Muscle of leg (tissue), 3 donors: ENCODE measurements at regions not wholly inside any gene's neighbourhood (a gene's known extent, or its start where the extent isn't known, plus 50 kb on each side); places are given as distances from the start of the nearest gene placed in this dataset.
"Not testable (repeated sequence)": the region's sequence is repeated elsewhere in the genome, so short reads cannot be mapped to it uniquely, and the experiment has no call there.

Experiments used
- DNase-seq: peaks from one replicate; pipeline ENCODE4 v3.0.0; 2013
- H3K27ac ChIP-seq: one replicate; pipeline ENCODE4 v1.5.1; 2013; ENCODE audit warnings: mild to moderate bottlenecking, low read length, control low read depth
- H3K27me3 ChIP-seq: one replicate; pipeline ENCODE4 v1.6.1; 2013; ENCODE audit warnings: low read length; ENCODE audit not compliant: control insufficient read depth, insufficient read depth
- H3K36me3 ChIP-seq: one replicate; pipeline ENCODE4 v1.6.1; 2013; ENCODE audit warnings: low read length; ENCODE audit not compliant: control insufficient read depth, insufficient read depth
- H3K4me1 ChIP-seq: one replicate; pipeline ENCODE4 v1.6.1; 2013; ENCODE audit warnings: low read length; ENCODE audit not compliant: control insufficient read depth, insufficient read depth
- H3K4me3 ChIP-seq: one replicate; pipeline ENCODE4 v1.5.1; 2013; ENCODE audit warnings: low read length, control low read depth
- H3K9me3 ChIP-seq: replicated peaks from 2 replicates; pipeline ENCODE4 v1.6.1; 2013; ENCODE audit warnings: low read depth, low read length; ENCODE audit not compliant: control insufficient read depth
- WGBS: methylation state at CpG from one replicate; pipeline ENCODE4 v1.1.5; 2013; ENCODE audit warnings: missing lambda C conversion rate; ENCODE audit not compliant: insufficient coverage; 5-methylcytosine and 5-hydroxymethylcytosine counted together

GRCh38 chr5:91493086-91493485 lies 110.0 kb upstream of the ARRDC3 start:
- no peak overlapping the region for H3K27ac ChIP-seq
- no peaks in the 10 kb centered on the region for H3K9me3 ChIP-seq
- H3K4me1 ChIP-seq: no peaks in the 10 kb centered on the region
- no peaks in the 10 kb centered on the region for H3K27me3 ChIP-seq
- WGBS: no CpG with 5 or more reads among the region's 1 CpG
- DNase-seq: no peak
- H3K36me3 ChIP-seq: no peaks in the 10 kb centered on the region
- H3K4me3 ChIP-seq: no peak overlapping the region

GRCh38 chr5:91491229-91491628 lies 108.1 kb upstream of the ARRDC3 start:
- no CpG with 5 or more reads among the region's 2 CpGs for WGBS
- no peak overlapping the region for H3K4me3 ChIP-seq
- H3K4me1 ChIP-seq: no peaks in the 10 kb centered on the region
- H3K9me3 ChIP-seq: no peaks in the 10 kb centered on the region
- H3K36me3 ChIP-seq: no peaks in the 10 kb centered on the region
- H3K27ac ChIP-seq: no peak overlapping the region
- no peak for DNase-seq
- no peaks in the 10 kb centered on the region for H3K27me3 ChIP-seq

- H3K9me3 ChIP-seq: no peaks in the 10 kb centered on the region
- H3K4me3 ChIP-seq: no peak overlapping the region
- H3K27ac ChIP-seq: no peak overlapping the region
- H3K36me3 ChIP-seq: no peaks in the 10 kb centered on the region
- no peak for DNase-seq
- no peaks in the 10 kb centered on the region for H3K27me3 ChIP-seq
- WGBS: no CpG with 5 or more reads among the region's 3 CpGs
- H3K4me1 ChIP-seq: no peaks in the 10 kb centered on the region
Observed at GRCh38 chr5:91490316-91490715, 107.2 kb upstream of the ARRDC3 start.

- H3K4me1 ChIP-seq: no peaks in the 10 kb centered on the region
- H3K27me3 ChIP-seq: no peaks in the 10 kb centered on the region
- no peak overlapping the region for H3K27ac ChIP-seq
- H3K36me3 ChIP-seq: no peaks in the 10 kb centered on the region
- no peak for DNase-seq
- no peaks in the 10 kb centered on the region for H3K9me3 ChIP-seq
- H3K4me3 ChIP-seq: no peak overlapping the region
- 79% methylated on average over 2 of the region's 2 CpGs for WGBS
Observed at GRCh38 chr5:91487420-91487819, 104.3 kb upstream of the ARRDC3 start.

GRCh38 chr5:91486638-91487037 lies 103.5 kb upstream of the ARRDC3 start:
- Histone ChIP-seq H3K27me3 (no peaks in the 10 kb centered on the region), H3K27ac (no peak overlapping the region), H3K4me3 (no peak overlapping the region), H3K36me3 (no peaks in the 10 kb centered on the region), H3K9me3 (no peaks in the 10 kb centered on the region), H3K4me1 (no peaks in the 10 kb centered on the region)
- WGBS: no CpG with 5 or more reads among the region's 2 CpGs
- no peak for DNase-seq

GRCh38 chr5:91484662-91485061 lies 101.5 kb upstream of the ARRDC3 start:
- Histone ChIP-seq H3K9me3 (no peaks in the 10 kb centered on the region), H3K4me1 (no peaks in the 10 kb centered on the region), H3K27ac (no peak overlapping the region), H3K36me3 (no peaks in the 10 kb centered on the region), H3K27me3 (no peaks in the 10 kb centered on the region), H3K4me3 (no peak overlapping the region)
- no peak for DNase-seq

- H3K4me1 ChIP-seq, H3K4me3 ChIP-seq, H3K9me3 ChIP-seq, H3K27ac ChIP-seq, DNase-seq, H3K27me3 ChIP-seq, H3K36me3 ChIP-seq: not testable (repeated sequence)
- WGBS: 20% methylated on average over 1 of the region's 2 CpGs
Observed at GRCh38 chr5:91479376-91479775, 96.3 kb upstream of the ARRDC3 start.

GRCh38 chr5:91478096-91478495 lies 95.0 kb upstream of the ARRDC3 start:
- no peak overlapping the region for H3K4me3 ChIP-seq
- 60% methylated on average over 1 of the region's 2 CpGs for WGBS

GRCh38 chr5:91477408-91477807 lies 94.3 kb upstream of the ARRDC3 start:
- Histone ChIP-seq H3K4me1 (no peaks in the 10 kb centered on the region), H3K9me3 (no peaks in the 10 kb centered on the region), H3K27me3 (no peaks in the 10 kb centered on the region), H3K4me3 (no peak overlapping the region), H3K27ac (no peak overlapping the region), H3K36me3 (no peaks in the 10 kb centered on the region)
- no peak for DNase-seq
- WGBS: no CpG with 5 or more reads among the region's 3 CpGs

More at GRCh38 chr5:91478096-91478495, 95.0 kb upstream of the ARRDC3 start:
- Histone ChIP-seq H3K27me3 (no peaks in the 10 kb centered on the region), H3K9me3 (no peaks in the 10 kb centered on the region), H3K27ac (no peak overlapping the region), H3K4me1 (no peaks in the 10 kb centered on the region), H3K36me3 (no peaks in the 10 kb centered on the region)
- DNase-seq: no peak

- Histone ChIP-seq H3K36me3 (no peaks in the 10 kb centered on the region), H3K27ac (no peak overlapping the region), H3K4me1 (no peaks in the 10 kb centered on the region), H3K9me3 (no peaks in the 10 kb centered on the region), H3K4me3 (no peak overlapping the region), H3K27me3 (no peaks in the 10 kb centered on the region)
- 29% methylated on average over 1 of the region's 1 CpG for WGBS
- DNase-seq: peak; percentile 3
Observed at GRCh38 chr5:91474201-91474600, 91.1 kb upstream of the ARRDC3 start.

- H3K27ac ChIP-seq: no peak overlapping the region
- WGBS: no CpG with 5 or more reads among the region's 1 CpG
- H3K4me3 ChIP-seq: no peak overlapping the region
- DNase-seq: no peak
- no peaks in the 10 kb centered on the region for H3K9me3 ChIP-seq
- no peaks in the 10 kb centered on the region for H3K4me1 ChIP-seq
- H3K36me3 ChIP-seq: no peaks in the 10 kb centered on the region
- no peaks in the 10 kb centered on the region for H3K27me3 ChIP-seq
Observed at GRCh38 chr5:91472631-91473030, 89.5 kb upstream of the ARRDC3 start.
